Activated naive CD8-positive, alpha-beta T cell treated with anti-CD3 and anti-CD28 coated beads for 36 hours (primary cell): ENCODE measurements at regions not wholly inside any gene's neighbourhood (a gene's known extent, or its start where the extent isn't known, plus 50 kb on each side); places are given as distances from the start of the nearest gene placed in this dataset.
"Not testable (repeated sequence)": the region's sequence is repeated elsewhere in the genome, so short reads cannot be mapped to it uniquely, and the experiment has no call there.

Experiments
- DNase-seq: peaks from one replicate; pipeline ENCODE4 v3.0.0; 2021
- H3K27ac Mint-ChIP-seq: one replicate; pipeline ENCODE4 v1.8.0; 2022; ENCODE audit warnings: mild to moderate bottlenecking, moderate library complexity, mixed read lengths
- H3K27me3 Mint-ChIP-seq: one replicate; pipeline ENCODE4 v1.8.0; 2022; ENCODE audit warnings: mild to moderate bottlenecking, mixed read lengths
- H3K36me3 Mint-ChIP-seq: one replicate; pipeline ENCODE4 v1.8.0; 2021; ENCODE audit warnings: mild to moderate bottlenecking, mixed read lengths
- H3K4me1 Mint-ChIP-seq: one replicate; pipeline ENCODE4 v1.8.0; 2021; ENCODE audit warnings: mixed read lengths
- H3K4me3 Mint-ChIP-seq: one replicate; pipeline ENCODE4 v1.8.0; 2022; ENCODE audit warnings: mild to moderate bottlenecking, moderate library complexity, mixed read lengths
- H3K9me3 Mint-ChIP-seq: one replicate; pipeline ENCODE4 v1.8.0; 2022; ENCODE audit warnings: mixed read lengths

GRCh38 chr15:36429707-36430106 is 149.7 kb upstream of the CDIN1 start:
- no peaks in the 10 kb centered on the region for H3K36me3 Mint-ChIP-seq
- H3K4me1 Mint-ChIP-seq: no peaks in the 10 kb centered on the region

GRCh38 chr15:36430280-36430679 is 149.1 kb upstream of the CDIN1 start:
- Mint-ChIP-seq H3K4me3 (no peak overlapping the region), H3K9me3 (no peaks in the 10 kb centered on the region), H3K27me3 (peaks cover 3% of the 10 kb centered on the region), H3K27ac (no peak overlapping the region), H3K4me1 (no peaks in the 10 kb centered on the region), H3K36me3 (no peaks in the 10 kb centered on the region)
- DNase-seq: no peak

More at GRCh38 chr15:36429707-36430106, 149.7 kb upstream of the CDIN1 start:
- no peak for DNase-seq
- no peak overlapping the region for H3K4me3 Mint-ChIP-seq
- H3K27ac Mint-ChIP-seq: no peak overlapping the region
- H3K9me3 Mint-ChIP-seq: no peaks in the 10 kb centered on the region
- peaks cover 3% of the 10 kb centered on the region for H3K27me3 Mint-ChIP-seq

- Mint-ChIP-seq H3K4me3 (no peak overlapping the region), H3K27ac (no peak overlapping the region), H3K36me3 (no peaks in the 10 kb centered on the region), H3K4me1 (no peaks in the 10 kb centered on the region), H3K9me3 (no peaks in the 10 kb centered on the region), H3K27me3 (peaks cover 3% of the 10 kb centered on the region)
- DNase-seq: no peak
Measured at GRCh38 chr15:36430726-36431265, 148.6 kb upstream of the CDIN1 start.

GRCh38 chr15:36432161-36432560 is 147.3 kb upstream of the CDIN1 start:
- Mint-ChIP-seq H3K36me3 (no peaks in the 10 kb centered on the region), H3K4me1 (no peaks in the 10 kb centered on the region), H3K27ac (no peak overlapping the region), H3K4me3 (no peak overlapping the region), H3K27me3 (peaks cover 3% of the 10 kb centered on the region), H3K9me3 (no peaks in the 10 kb centered on the region)
- no peak for DNase-seq

GRCh38 chr15:36434177-36434576 is 145.2 kb upstream of the CDIN1 start:
- no peak for DNase-seq
- peaks cover 1% of the 10 kb centered on the region for H3K27me3 Mint-ChIP-seq
- no peaks in the 10 kb centered on the region for H3K4me1 Mint-ChIP-seq
- no peak overlapping the region for H3K4me3 Mint-ChIP-seq
- no peaks in the 10 kb centered on the region for H3K9me3 Mint-ChIP-seq
- H3K36me3 Mint-ChIP-seq: no peaks in the 10 kb centered on the region
- no peak overlapping the region for H3K27ac Mint-ChIP-seq

- no peaks in the 10 kb centered on the region for H3K4me1 Mint-ChIP-seq
- no peak overlapping the region for H3K27ac Mint-ChIP-seq
- H3K27me3 Mint-ChIP-seq: peaks cover 4% of the 10 kb centered on the region
- no peaks in the 10 kb centered on the region for H3K9me3 Mint-ChIP-seq
- no peaks in the 10 kb centered on the region for H3K36me3 Mint-ChIP-seq
- DNase-seq: no peak
- no peak overlapping the region for H3K4me3 Mint-ChIP-seq
Measured at GRCh38 chr15:36438499-36438898, 140.9 kb upstream of the CDIN1 start.

- Mint-ChIP-seq H3K4me1 (no peaks in the 10 kb centered on the region), H3K4me3 (no peak overlapping the region), H3K27ac (no peak overlapping the region), H3K27me3 (peaks cover 7% of the 10 kb centered on the region), H3K36me3 (no peaks in the 10 kb centered on the region), H3K9me3 (no peaks in the 10 kb centered on the region)
- no peak for DNase-seq
Measured at GRCh38 chr15:36447373-36447772, 132.1 kb upstream of the CDIN1 start.

GRCh38 chr15:36448418-36448817 is 131.0 kb upstream of the CDIN1 start:
- Mint-ChIP-seq H3K9me3 (no peaks in the 10 kb centered on the region), H3K4me1 (no peaks in the 10 kb centered on the region), H3K36me3 (no peaks in the 10 kb centered on the region), H3K4me3 (no peak overlapping the region), H3K27me3 (peaks cover 10% of the 10 kb centered on the region), H3K27ac (no peak overlapping the region)
- no peak for DNase-seq

GRCh38 chr15:36449084-36449661 is 130.3 kb upstream of the CDIN1 start:
- DNase-seq: no peak
- no peaks in the 10 kb centered on the region for H3K36me3 Mint-ChIP-seq
- peaks cover 6% of the 10 kb centered on the region for H3K27me3 Mint-ChIP-seq
- H3K4me3 Mint-ChIP-seq: no peak overlapping the region
- H3K9me3 Mint-ChIP-seq: no peaks in the 10 kb centered on the region
- no peaks in the 10 kb centered on the region for H3K4me1 Mint-ChIP-seq
- H3K27ac Mint-ChIP-seq: no peak overlapping the region

GRCh38 chr15:36449662-36450145 is 129.7 kb upstream of the CDIN1 start:
- Mint-ChIP-seq H3K27me3 (peaks cover 6% of the 10 kb centered on the region), H3K27ac (no peak overlapping the region), H3K36me3 (no peaks in the 10 kb centered on the region), H3K9me3 (no peaks in the 10 kb centered on the region), H3K4me1 (no peaks in the 10 kb centered on the region), H3K4me3 (no peak overlapping the region)
- DNase-seq: no peak

GRCh38 chr15:36454244-36454643 is 125.2 kb upstream of the CDIN1 start:
- not testable (repeated sequence) for H3K27me3 Mint-ChIP-seq, H3K27ac Mint-ChIP-seq, H3K36me3 Mint-ChIP-seq, H3K9me3 Mint-ChIP-seq, H3K4me3 Mint-ChIP-seq, H3K4me1 Mint-ChIP-seq, DNase-seq

- no peaks in the 10 kb centered on the region for H3K36me3 Mint-ChIP-seq
- no peaks in the 10 kb centered on the region for H3K4me1 Mint-ChIP-seq
- peaks cover 9% of the 10 kb centered on the region for H3K9me3 Mint-ChIP-seq
- H3K27me3 Mint-ChIP-seq: no peaks in the 10 kb centered on the region
- no peak for DNase-seq
- H3K4me3 Mint-ChIP-seq: no peak overlapping the region
- no peak overlapping the region for H3K27ac Mint-ChIP-seq
Measured at GRCh38 chr15:36458411-36458810, 121.0 kb upstream of the CDIN1 start.

- Mint-ChIP-seq H3K27ac (no peak overlapping the region), H3K36me3 (no peaks in the 10 kb centered on the region), H3K4me3 (no peak overlapping the region), H3K27me3 (peaks cover 7% of the 10 kb centered on the region), H3K9me3 (peaks cover 12% of the 10 kb centered on the region), H3K4me1 (no peaks in the 10 kb centered on the region)
- DNase-seq: no peak
Measured at GRCh38 chr15:36465304-36465703, 114.1 kb upstream of the CDIN1 start.

GRCh38 chr15:36468746-36469145 is 110.7 kb upstream of the CDIN1 start:
- Mint-ChIP-seq H3K4me1 (no peaks in the 10 kb centered on the region), H3K36me3 (no peaks in the 10 kb centered on the region), H3K9me3 (peaks cover 1% of the 10 kb centered on the region), H3K4me3 (no peak overlapping the region), H3K27me3 (peaks cover 13% of the 10 kb centered on the region), H3K27ac (no peak overlapping the region)
- DNase-seq: no peak

GRCh38 chr15:36469311-36469966 is 110.0 kb upstream of the CDIN1 start:
- no peak for DNase-seq
- H3K9me3 Mint-ChIP-seq: no peaks in the 10 kb centered on the region
- peaks cover 13% of the 10 kb centered on the region for H3K27me3 Mint-ChIP-seq
- H3K4me3 Mint-ChIP-seq: no peak overlapping the region
- H3K4me1 Mint-ChIP-seq: no peaks in the 10 kb centered on the region
- no peak overlapping the region for H3K27ac Mint-ChIP-seq
- no peaks in the 10 kb centered on the region for H3K36me3 Mint-ChIP-seq

- Mint-ChIP-seq H3K27ac (no peak overlapping the region), H3K4me1 (no peaks in the 10 kb centered on the region), H3K27me3 (peaks cover 9% of the 10 kb centered on the region), H3K9me3 (no peaks in the 10 kb centered on the region), H3K4me3 (no peak overlapping the region), H3K36me3 (no peaks in the 10 kb centered on the region)
- no peak for DNase-seq
Measured at GRCh38 chr15:36472672-36473071, 106.8 kb upstream of the CDIN1 start.
